ENCODE measurements at regions not wholly inside any gene's neighbourhood (a gene's known extent, or its start where the extent isn't known, plus 50 kb on each side); places are given as distances from the start of the nearest gene placed in this dataset.

DNA sequence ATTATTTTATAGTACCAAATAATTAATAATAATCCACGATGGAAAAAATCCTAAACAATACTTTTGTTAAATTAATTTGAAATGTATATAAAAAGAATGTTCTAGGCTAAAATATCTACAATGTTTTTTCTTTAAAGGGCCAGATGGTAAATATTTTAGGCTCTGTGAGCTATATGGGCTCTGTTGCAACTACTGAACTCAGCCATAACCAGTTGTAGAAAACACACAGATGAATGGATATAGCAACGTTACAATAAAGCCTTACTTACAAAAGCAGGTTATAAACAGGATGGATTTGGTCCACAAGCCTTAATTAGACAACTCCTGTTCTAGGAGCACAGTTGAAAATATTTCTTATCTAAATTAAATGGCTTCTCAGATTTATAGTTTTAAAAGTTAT lies 245.2 kb downstream of the KCNC2 start (continued):
- no peak for TF ChIP-seq MLXIP (CRISPR knock-in tag; IDR thresholded peaks at IDR 0.05; ENCODE audit: borderline replicate concordance)
- TF ChIP-seq, protein P1, sequence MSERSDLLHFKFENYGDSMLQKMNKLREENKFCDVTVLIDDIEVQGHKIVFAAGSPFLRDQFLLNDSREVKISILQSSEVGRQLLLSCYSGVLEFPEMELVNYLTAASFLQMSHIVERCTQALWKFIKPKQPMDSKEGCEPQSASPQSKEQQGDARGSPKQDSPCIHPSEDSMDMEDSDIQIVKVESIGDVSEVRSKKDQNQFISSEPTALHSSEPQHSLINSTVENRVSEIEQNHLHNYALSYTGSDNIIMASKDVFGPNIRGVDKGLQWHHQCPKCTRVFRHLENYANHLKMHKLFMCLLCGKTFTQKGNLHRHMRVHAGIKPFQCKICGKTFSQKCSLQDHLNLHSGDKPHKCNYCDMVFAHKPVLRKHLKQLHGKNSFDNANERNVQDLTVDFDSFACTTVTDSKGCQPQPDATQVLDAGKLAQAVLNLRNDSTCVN (CRISPR knock-in tag; IDR thresholded peaks at IDR 0.05; ENCODE audit: borderline replicate concordance): no peak
- TF ChIP-seq TBL1XR1 (IDR thresholded peaks at IDR 0.05; ENCODE audit: borderline replicate concordance, low read length, partially characterized antibody): no peak
- TF ChIP-seq ETV6 (CRISPR knock-in tag; conservative IDR thresholded peaks at IDR 0.05): no peak
- no peak for TF ChIP-seq NFKB2 (CRISPR knock-in tag; IDR thresholded peaks at IDR 0.05; ENCODE audit: borderline replicate concordance)
- no peak for TF ChIP-seq RFX1 (IDR thresholded peaks at IDR 0.05)
- TF ChIP-seq HNF4G (IDR thresholded peaks at IDR 0.05; ENCODE audit: borderline replicate concordance, low read depth, low read length): no peak
- no peak for TF ChIP-seq HNF4G (CRISPR knock-in tag; IDR thresholded peaks at IDR 0.05; ENCODE audit: borderline replicate concordance, low read depth)
- TF ChIP-seq MNT (IDR thresholded peaks at IDR 0.05): no peak
- TF ChIP-seq TBX3 (IDR thresholded peaks at IDR 0.05; ENCODE audit: borderline replicate concordance): no peak
- TF ChIP-seq TOPORS (CRISPR knock-in tag; IDR thresholded peaks at IDR 0.05): no peak
- TF ChIP-seq, protein P2, sequence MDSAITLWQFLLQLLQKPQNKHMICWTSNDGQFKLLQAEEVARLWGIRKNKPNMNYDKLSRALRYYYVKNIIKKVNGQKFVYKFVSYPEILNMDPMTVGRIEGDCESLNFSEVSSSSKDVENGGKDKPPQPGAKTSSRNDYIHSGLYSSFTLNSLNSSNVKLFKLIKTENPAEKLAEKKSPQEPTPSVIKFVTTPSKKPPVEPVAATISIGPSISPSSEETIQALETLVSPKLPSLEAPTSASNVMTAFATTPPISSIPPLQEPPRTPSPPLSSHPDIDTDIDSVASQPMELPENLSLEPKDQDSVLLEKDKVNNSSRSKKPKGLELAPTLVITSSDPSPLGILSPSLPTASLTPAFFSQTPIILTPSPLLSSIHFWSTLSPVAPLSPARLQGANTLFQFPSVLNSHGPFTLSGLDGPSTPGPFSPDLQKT (CRISPR knock-in tag; IDR thresholded peaks at IDR 0.05; ENCODE audit: borderline replicate concordance): no peak

Measured in HepG2 (cell line).